ENCODE measurements at regions not wholly inside any gene's neighbourhood (a gene's known extent, or its start where the extent isn't known, plus 50 kb on each side); places are given as distances from the start of the nearest gene placed in this dataset.
"Not testable (repeated sequence)": the region's sequence is repeated elsewhere in the genome, so short reads cannot be mapped to it uniquely, and the experiment has no call there.

DNA sequence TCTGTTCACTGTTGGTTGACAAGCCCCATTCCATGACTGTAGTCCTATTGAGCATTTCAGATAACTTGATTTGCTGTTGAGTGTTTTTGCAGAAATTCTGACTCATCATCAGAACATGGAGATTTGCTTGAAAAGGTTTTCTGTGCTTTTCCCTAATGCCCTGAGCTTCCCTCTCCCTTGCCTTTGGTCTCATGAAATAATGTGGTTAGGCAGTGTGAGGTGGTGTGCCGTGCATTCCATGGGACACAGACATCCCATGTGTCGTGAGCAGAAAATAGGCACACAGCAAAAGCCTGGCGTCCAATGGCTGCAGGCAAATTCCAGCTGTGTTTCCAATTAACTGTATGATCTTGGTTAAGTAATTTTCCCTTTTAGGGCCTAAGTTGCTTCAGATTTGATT is 197.4 kb downstream of the DLEU7 start:
- DNase-seq (ENCODE audit: low read depth), result no peak

DNA sequence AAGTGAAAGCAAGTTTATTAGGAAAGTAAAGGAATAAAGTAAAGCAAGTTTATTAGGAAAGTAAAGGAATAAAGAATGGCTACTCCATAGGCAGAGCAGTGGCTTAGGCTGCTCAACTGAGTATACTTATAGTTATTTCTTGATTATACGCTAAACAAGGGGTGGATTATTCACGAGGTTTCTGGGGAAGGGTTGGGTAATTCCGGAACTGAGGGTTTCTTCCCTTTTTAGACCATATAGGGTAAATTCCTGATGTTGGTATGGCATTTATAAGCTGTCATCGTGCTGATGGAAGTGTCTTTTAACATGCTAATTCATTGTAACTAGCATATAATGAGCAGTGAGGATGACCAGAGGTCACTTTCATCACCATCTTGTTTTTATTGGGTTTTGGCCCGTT is 194.3 kb downstream of the DLEU7 start:
- no peak for DNase-seq (ENCODE audit: low read depth)

DNA sequence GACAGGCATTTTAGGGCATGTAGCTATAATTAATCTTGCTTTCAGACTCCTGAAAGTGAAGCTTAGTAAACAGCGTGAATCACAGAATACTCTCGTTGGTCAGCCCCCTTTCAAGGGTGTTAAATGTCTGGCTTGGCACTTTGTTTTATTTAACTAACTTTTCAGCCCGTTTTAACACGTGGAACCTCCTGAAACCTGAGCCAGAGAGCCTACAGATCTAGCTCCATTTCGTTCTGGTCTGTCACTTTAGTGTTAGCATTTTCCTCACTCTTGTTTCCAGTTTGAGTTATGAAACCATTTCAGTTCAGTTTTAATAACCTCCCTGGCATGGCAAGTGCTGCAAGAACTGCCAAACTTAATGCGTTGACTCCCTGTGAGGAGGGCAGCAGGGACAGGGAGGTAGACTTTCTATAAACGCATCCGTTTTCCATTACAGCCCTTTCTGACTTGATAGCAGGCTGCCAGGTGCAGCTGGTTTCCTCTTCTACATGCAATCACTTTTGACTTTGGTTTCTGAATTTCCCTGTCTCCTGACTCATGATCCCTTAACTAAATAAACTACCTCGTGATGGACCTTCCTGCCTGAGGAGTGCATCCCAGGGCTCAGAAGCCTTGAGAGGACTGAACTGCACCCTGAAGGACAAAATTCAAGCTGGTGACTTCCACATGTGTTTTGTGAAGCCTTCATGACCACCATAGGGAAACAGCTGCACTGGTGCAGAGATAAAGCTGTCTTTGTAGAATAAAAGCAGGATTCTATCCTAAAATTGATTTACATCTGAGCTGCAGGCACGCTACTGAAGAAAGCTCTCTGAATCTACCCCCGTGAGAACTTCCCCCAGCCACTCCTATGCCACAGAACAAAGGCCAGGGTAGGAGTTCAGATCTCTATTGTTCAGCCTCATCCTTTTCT is 192.6 kb downstream of the DLEU7 start:
- DNase-seq (ENCODE audit: low read depth), result no peak

DNA sequence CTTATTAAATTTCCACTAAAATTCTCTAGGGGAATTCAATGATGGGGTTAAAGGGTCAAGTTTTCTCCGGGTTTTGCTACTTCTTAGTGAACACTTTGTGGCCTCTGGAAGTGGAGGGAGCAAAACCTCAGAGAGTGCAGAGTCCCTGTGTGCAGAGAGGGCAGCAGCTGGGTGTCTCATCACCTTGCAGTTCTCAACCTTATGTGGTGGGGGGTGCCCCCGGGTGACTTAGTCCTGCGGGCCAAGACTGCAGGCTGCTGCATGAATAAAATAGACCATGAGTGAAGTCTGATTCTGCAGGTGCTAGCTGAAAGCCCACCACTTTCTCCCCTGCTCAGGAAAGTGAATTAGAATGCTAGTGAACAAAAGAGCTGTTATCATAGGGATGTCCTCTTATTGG is 191.6 kb downstream of the DLEU7 start:
- DNase-seq (ENCODE audit: low read depth), result no peak

DNA sequence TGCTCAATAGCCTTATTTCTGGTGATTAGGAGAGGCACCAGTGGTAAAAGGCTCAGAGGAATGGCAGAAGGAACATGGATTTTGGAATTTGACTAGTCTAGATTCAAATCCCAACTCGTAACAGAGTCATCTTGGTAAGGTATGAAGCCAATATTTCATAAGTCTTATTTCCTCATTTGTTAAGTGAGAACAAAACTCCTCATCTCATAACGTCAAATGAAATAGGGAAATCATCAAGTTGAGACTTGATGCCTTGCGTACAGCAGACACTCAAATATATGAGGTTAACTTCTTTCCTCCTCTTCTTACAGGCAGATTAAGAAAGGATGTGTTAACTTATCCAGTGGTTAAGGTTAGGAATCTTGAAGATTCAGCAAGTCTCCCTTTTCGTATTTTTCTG is 189.2 kb downstream of the DLEU7 start:
- DNase-seq (ENCODE audit: low read depth), result no peak

DNA sequence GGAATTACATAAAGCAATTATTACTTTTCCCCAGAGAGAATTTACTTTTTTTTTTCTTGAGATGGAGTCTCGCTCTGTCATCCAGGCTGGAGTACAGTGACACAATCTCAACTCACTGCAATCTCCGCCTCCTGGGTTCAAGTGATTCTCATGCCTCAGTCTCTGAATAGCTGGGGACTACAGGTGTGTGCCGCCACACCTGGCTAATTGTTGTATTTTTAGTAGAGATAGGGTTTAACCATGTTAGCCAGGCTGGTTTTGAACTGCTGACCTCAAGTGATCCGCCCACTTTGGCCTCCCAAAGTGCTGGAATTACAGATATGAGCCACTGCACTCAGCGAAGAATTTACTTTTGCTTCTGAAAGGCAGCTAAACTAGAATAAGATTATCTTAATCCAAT is 181.6 kb downstream of the DLEU7 start:
- not testable (repeated sequence) for DNase-seq (ENCODE audit: low read depth)

DNA sequence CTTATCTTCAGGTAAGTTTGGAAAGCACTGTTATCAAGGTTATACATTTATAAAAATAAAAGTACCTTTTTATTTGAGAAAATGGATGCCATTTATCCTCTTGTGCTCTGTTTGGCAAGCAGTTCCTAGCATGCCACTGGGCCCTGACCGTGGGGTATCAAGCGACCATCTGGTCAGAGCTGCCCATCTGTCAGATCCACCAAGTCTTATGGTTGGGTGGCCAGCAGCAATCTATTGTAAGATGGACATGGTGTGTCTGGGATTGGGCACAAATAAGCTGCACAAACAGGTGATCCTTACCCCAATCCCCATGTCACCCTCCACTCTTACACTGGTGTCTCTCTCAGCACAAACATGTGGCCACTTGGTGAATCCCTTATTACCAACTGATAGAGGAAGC is 178.5 kb downstream of the DLEU7 start:
- no peak for DNase-seq (ENCODE audit: low read depth)

DNA sequence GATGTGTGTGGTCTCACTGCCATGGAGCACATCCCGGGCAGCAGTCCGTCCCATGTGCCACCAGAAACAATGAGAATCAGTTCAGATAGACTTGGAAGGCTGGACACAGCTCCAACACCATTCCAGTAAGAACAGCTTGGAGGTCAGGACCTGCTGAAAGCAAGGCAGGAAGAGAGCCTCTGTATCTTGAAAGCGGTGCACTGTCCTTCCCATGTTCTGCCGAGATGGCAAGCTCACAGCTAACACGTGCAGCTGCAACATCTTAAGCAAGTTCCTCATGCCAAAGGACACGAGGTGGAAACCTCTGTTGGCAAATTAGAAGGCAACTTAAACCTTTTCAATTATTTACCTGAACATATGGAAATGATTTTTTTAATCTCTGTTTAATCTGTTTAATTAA is 175.4 kb downstream of the DLEU7 start:
- DNase-seq (ENCODE audit: low read depth), result no peak

DNA sequence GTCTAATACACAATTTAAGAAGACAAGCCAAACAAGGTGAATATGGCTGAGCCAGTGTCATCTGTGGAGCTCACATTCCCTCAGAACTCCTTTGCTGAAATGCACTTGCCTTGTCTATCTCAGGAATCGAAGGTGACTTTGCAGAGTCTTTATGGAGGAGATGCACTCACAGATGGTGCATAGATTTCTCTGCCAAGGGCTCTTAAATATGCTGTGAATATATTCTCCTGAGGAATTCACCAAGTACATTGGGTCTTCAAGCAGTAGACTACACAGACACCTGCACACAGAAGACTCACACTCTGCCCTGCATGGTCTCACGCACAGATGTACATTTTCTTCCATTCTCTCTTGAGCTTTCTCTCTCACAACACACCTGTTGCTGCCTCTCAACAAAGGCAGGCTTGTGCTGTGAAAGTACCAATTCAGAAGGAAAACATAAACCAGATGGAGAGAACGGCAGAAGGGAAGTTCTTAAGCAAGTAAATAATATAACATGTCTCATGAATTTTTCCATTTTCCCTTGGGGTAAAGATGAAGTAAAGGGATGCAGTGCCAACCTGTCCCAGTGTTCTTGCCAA is 174.7 kb downstream of the DLEU7 start:
- no peak for DNase-seq (ENCODE audit: low read depth)

DNA sequence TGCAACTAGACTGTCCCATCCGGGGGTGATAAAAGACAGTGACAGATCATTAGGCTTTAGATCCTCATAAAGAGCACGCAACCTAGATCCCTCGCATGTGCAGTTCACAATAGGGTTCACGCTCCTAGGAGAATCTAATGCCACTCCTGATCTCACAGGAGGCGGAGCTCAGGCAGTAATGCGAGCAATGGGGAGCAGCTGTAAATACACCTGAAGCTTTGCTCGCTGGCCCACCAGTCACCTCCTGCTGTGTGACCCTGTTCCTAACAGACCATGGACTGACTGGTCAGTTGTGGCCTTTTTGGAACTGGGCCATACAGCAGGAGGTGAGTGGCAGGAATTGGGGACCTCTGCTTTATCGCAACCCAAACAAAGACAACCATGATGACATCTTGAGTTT is 173.2 kb downstream of the DLEU7 start:
- DNase-seq (ENCODE audit: low read depth), result no peak

DNA sequence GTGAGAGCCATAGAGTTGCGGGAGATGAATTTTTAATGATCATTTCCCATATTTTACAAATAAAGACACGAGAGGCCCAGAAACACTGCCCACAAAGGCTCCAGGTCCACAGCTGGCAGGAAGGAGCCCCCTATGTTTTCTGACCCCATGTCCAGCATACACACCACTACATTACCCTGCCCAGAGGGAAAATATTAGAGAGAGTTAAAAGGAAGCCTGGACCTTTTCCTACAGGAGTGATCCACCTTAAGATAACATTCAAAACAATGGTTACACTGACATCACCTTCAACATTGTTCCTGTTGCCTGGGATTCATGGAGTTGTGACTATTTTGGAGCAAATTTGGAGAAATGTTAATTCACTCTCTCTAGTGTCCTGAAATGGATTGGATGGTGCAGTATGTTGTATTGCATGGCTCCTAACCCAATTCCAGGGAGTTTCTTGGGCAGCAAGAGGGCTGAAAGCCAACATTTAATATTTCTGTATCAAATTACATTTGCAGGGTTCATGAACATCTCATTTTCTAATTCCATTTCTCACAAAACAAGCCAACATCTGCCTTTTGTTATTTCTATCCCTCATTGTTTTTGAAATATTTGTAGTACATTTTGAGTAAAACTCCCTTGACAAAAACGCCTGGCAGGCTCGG is 172.5 kb downstream of the DLEU7 start:
- no peak for DNase-seq (ENCODE audit: low read depth)

DNA sequence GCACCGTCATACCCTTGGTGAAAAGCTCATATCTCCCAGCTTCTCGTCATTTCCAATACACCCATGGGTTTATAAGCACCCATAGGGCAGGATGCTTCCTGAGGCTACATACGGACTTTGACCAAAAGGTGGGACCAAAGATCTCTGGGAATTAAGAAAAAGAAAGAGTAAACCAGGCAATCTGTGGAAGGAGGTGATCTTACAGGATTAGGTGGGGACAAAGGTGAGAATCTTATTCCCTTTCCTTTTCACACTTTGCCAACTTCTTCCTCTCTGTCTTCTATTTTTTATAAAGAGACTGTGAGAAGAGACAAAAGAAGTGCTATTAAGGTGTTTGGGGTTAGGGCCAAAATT is 172.0 kb downstream of the DLEU7 start:
- no peak for DNase-seq (ENCODE audit: low read depth)

DNA sequence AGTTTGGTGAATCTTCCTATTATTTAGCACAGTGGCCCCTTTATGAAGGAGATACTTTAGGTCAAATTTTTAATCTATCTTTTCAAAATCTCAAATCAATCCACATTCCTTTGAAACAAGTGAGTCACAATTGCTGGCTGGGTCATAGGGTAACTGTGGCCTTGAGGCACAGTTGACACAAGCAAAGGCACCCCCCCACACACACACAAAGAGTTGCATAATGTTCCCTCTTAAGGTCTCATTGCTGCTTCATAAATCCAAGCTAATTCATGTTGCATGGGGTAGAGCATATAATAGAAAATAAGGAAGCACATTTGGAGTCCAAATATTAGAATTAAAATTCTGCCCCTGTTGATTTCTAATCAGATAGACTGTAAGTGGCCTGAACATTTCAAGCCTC is 171.5 kb downstream of the DLEU7 start:
- no peak for DNase-seq (ENCODE audit: low read depth)

DNA sequence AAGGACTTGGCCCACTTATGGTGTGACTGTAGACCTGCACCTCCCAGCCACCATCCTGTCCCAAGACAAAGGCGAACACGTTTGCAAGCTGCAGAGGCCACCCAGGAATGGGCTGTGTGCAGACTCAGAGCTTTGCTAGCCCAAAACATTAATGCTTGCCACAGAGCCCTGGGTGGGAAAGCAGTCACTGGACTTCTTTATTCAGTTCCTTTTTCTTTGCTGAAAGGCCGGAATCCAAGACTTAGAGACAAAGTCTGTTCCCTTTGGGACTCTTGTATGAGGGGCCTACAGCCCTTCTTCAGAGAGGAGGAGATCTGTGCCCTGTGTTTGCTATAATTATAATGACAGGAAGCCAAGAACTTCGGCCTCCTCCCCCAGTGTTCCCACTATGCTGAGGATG is 167.8 kb downstream of the DLEU7 start:
- DNase-seq (ENCODE audit: low read depth), result no peak

DNA sequence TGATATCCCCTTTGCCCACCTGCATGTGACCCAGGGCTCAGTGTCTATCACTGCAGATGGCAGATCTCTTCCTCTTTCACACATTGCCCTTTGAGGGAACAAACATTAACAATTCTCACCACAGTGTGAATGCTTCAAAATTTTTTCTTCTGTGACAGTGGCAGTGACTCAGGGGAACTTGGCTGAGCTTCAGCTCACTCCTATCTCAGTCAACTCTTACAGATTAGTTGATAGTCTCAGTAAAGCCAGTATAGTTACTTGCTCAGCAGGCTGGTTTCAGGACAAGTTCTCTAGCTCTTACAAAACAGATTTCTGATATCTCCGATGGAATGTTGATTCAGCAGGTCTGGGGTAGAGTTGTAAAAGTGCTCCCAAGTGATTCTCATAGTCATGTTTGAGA is 166.9 kb downstream of the DLEU7 start:
- DNase-seq (ENCODE audit: low read depth), result no peak

DNA sequence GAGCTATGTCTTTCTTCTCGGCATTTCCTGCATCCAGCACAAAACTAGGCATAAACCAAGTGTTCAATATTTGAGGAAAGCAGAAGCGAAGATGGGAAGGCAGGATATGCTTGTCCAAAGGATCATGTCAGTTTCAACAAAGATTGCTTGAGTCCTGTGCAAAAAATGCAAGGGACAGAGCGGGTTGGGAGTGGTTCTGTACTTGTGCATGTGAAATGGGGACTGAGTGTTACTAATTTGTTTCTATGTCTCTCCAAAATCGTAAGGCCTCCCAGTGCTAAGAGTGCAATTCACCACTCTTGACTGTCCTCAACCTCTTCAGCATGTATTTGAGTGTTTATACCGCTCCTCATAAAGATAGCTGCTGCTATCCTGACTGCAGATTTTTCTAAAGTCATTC is 166.2 kb downstream of the DLEU7 start:
- DNase-seq (ENCODE audit: low read depth), result no peak

DNA sequence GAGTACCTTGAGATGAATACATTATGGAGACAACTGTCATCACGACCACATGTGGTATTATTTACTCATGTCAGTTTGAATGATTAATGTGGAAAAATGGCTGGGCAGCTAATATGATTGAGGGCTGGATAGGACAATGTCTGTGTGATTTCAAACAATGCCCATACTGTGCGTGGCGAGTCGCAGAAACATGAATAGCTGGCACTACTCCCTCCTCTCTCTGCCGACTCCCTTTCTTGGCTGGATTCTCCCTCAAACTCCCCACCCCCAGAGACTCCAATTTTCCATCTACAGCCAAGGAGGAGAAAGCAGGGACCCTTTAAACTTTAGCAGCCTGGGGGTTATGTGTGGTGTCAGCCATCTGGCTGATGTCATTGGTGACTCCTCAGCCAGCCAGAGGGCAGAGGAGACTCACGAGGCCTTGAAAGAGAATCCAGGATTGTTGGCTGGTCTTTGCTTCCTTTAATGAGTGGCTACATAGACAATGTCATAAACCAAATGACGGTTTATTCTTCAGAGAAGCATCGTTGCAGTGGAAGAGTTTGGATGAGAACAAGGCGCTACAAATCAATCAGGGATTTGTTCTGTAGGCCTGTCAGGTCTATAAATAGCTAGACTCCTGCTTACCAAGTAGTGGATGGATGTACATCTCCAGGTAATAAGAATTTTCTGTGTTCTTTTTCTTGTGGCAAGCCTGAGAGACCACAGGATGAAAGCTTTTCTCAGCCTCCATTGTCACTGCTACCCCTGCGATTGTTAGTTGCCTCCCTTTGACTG is 165.6 kb downstream of the DLEU7 start:
- DNase-seq (ENCODE audit: low read depth), result no peak

DNA sequence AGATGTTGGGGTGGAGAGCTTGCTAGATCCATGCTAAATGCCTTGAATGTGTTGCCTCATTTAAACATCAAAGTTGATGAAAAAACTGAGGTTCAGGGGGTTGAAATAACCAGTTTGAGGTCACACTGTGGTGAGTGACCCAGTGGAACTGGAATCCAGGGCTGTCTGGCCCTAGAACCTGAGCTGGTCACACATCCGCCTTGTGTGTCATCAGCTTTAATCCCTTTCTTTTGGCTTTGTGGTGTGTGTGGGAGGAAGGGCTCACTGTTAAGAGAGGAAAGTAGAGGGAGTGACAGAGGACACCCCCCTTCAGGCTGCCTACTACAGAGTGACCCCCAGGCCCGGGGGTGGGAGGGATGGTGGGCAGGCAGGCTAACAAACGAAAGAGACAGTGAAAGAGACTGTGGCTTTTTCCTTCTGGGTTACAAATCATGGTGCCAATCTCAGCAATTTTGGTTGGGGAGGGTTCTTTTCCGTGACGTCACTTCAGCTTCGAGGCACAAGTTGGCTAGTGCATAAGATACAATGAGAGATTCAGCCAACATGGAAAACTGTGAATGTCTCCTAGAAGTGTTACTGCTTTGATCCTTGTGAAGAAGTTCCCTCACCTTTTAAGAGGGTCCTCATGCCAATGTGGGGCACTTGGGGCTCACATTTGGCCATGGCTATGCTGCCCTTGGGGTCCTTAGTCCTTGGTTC is 164.9 kb downstream of the DLEU7 start:
- DNase-seq (ENCODE audit: low read depth), result no peak

DNA sequence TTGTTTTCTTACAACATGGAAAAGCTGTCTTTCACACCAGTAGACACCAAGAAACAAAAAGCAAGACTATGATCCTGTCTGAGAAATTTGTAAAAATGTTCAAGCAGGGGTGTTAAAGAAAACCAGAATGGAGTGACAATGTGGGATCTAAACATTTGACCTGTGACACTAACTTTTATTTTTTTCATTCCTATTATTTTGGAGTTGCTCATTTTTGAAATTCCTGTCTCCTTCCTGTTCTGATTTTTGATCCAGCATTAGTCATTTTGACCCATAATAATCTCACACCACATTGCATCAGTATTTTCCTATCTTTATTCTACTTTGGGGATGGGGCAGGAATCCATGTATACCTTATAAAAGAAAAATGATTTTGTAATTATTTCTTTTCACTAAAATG is 164.2 kb downstream of the DLEU7 start:
- DNase-seq (ENCODE audit: low read depth), result no peak

DNA sequence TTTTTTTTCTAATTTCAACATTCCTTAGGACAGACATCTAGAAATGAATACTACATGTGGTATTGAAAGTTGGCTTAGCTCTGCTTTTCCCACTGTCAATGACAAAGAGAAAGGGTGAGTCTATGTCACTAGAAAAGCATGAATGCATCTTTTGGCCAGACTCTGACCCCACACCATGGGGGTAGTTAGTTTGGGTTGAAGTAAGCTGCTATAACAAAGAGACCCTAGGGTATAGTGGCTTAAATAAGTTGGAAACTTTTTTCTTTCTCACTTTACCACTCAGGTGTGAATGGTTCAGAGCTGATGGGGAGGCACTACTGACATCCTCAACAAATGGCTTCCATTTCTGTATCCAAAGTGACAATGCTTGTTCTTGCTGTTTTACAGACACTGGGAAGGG is 161.5 kb downstream of the DLEU7 start:
- no peak for DNase-seq (ENCODE audit: low read depth)

DNA sequence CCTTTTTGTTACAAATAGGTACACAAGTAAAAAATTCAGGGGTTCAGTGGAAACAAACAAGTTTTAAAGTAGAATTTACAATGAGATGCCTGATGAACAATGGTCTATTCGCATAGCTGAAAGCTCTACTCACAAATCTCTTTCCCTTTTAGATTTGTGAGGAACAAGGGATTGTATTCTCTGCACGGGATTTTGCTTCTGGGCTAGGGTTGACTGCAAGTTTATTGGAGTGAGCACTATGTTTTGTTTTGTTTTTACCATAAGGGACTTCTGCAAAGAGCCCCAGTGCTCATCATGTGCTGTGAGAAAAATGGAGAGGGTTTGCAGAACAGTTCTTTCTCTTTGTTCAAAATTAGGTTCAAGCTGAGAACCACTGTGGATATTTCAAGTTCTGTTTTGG is 160.5 kb downstream of the DLEU7 start:
- DNase-seq (ENCODE audit: low read depth), result no peak

DNA sequence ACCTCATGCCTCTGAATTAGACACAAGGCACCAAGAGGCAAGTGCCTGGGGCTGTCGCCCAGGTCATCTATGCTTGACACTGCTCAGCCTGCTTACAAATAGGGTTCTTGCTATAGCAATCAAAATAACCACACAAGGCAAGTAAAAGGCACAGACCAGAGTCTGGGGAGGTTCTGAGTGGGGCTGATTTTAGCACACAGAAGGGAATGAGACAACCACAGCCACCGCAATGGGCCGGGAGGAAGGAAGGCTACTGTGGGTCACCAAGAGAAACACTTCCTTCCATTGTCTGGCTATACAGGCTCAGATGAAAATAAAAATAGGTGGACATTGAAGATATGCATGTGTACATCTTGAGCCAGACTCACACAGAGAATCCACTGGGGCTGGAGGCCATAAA is 159.1 kb downstream of the DLEU7 start:
- DNase-seq (ENCODE audit: low read depth), result no peak

Data from activated T-cell treated with anti-CD3 and anti-CD28 coated beads for 1 hour (primary cell).